ENCODE measurements at regions not wholly inside any gene's neighbourhood (a gene's known extent, or its start where the extent isn't known, plus 50 kb on each side); places are given as distances from the start of the nearest gene placed in this dataset.
"Not testable (repeated sequence)": the region's sequence is repeated elsewhere in the genome, so short reads cannot be mapped to it uniquely, and the experiment has no call there.

DNA sequence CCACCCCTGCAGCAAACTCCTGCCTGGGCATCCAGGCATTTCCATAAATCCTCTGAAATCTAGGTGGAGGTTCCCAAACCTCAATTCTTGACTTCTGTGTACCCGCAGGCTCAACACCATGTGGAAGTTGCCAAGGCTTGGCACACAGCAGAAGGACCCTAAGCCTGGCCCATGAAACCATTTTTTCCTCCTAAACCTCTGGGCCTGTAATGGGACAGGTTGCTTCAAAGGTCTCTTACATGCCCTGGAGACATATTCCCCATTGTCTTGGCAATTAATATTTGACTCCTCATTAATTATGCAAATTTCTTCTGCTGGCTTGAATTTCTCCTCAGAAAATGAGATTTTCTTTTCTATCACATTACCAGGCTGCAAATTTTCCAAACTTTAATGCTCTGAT, 339.5 kb upstream of the SORCS1 start:
- DNase-seq; in situ Hi-C loops (cut with HindIII; ENCODE audit: low pct_ligation_motif_present, low pct_unique_long_range_greater_than_20kb, low sequenced_read_pairs): not testable (repeated sequence)

DNA sequence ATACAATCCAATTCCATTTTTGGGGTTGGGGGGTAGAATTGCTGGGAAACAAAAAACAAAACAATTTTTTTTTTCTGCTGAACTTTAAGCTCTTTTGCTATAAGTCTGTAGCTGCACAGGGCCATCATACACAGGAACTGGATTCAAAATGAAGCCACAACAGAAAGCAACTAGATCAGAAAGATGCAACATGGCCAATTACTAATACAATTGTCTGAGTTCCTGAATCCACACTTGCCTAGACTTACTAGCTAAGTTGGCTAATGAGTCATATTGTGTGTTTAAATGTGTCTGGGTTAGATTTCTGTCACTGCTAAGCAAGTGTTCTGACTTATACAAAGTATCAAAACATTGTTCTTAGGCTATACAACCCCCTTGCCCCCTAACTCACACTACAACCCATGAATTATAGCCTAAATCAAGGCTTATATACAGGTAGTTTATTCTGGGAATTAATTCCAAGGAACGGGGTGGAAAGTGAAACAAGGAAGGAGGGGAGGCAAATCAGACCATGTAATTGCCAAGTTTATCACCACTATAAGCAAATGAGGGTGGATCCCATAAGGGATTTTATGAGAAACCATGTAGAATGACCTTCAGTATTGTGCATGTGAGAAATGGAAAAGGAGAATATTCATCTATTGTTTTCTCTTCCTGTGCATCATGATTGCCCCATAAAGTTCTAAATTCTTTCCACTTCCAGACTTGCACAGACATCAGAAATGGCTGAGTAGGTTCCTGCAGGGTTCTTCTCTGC, 337.9 kb upstream of the SORCS1 start:
- in situ Hi-C loops (cut with HindIII; ENCODE audit: low pct_ligation_motif_present, low pct_unique_long_range_greater_than_20kb, low sequenced_read_pairs) = no loop called here
- no peak for DNase-seq

DNA sequence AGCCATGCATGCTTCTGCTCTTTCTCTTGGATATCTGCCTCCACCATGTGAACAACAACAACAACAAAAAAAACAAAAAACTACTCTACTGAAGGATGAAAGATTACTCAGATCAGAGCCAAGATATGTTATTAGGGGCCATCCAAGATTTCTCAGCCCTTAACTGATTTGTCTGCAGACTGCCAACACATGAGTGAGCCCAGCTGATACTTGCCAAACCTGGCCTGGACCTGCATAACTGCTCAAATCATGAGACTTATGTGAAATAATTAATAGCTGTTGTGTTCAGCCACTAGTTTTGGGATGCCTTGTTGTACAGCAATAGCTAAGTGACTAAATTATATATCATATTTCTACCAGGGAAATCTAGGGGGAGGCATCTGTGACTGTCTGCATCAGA, 334.5 kb upstream of the SORCS1 start:
- in situ Hi-C loops (cut with HindIII; ENCODE audit: low pct_ligation_motif_present, low pct_unique_long_range_greater_than_20kb, low sequenced_read_pairs) = no loop called here
- no peak for DNase-seq

DNA sequence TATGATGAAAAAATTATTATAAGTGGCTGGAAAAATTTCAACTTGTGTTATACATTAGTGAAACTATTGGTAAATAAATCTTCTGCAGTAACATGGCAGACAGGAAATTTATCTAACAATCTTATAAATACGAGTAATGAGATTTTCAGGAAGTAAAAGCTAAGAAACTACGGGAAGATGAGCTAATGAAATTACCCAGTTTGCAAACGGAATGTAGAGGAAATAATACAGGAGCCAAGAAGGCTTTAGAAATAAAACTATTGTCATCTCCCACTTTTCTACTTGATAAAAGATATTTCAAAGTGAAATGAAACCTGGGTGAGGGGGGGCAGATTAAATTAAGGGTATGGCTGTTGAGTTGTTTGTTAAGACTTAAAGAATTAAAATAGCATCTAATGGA, 332.5 kb upstream of the SORCS1 start:
- DNase-seq = no peak
- in situ Hi-C loops (cut with HindIII; ENCODE audit: low pct_ligation_motif_present, low pct_unique_long_range_greater_than_20kb, low sequenced_read_pairs) = no loop called here

DNA sequence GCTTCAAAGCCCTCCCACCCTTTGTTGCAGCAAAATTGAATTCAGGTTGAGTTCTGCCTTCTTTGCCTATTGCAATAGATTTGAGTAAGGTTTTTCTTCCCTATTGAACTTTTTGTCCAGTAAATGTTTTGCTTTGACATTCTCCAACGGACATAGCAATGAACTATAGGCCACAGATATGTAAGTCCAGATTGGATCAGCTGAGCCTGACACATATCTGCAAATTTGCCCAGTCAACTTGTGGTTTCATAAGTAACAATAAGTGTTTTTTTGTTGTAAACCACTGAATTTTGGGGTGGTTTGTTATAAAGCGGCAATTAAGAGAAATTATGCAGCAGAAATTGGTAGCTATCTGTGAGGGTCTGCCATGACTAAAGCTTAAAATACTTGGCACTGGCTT, 332.1 kb upstream of the SORCS1 start:
- in situ Hi-C loops (cut with HindIII; ENCODE audit: low pct_ligation_motif_present, low pct_unique_long_range_greater_than_20kb, low sequenced_read_pairs) = no loop called here
- DNase-seq = no peak

DNA sequence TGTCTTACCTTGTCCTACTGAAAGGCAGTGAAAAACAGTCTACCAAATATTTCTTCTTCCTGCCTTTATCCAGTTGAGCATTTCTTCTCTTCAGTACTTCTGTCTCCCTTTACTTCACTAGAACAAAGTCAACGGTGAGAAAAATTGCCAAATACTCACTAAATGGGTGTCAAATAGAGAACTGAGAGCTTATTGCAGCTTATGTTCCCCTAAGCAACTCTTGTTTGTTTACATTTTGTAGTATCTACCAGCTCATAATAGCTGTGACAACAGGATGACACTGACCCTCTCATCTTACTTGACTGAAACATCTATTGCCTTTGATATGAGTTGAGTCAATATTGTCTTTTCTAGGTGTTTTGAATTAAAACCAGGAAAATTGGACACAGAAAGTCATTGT, 327.9 kb upstream of the SORCS1 start:
- in situ Hi-C loops (cut with HindIII; ENCODE audit: low pct_ligation_motif_present, low pct_unique_long_range_greater_than_20kb, low sequenced_read_pairs) = no loop called here
- DNase-seq = no peak

DNA sequence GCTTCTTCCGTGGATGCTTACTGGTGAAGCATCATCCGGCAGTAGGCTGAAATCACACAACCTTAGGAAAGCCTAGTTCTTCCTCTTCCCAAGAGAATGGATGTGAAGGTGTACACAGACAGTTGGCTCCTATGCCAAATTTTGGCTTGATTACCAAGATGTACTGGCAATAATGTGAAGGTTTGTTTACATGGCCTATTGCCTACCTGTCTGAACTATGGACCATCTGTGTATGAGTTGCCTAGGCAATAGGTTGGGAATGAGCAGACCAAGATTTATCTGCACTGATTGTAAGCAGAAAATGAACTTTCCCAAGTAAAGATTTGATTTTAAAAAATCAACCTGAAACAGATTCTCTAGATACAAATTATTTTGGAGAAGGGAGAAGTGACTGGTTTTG, 325.9 kb upstream of the SORCS1 start:
- DNase-seq = no peak
- in situ Hi-C loops (cut with HindIII; ENCODE audit: low pct_ligation_motif_present, low pct_unique_long_range_greater_than_20kb, low sequenced_read_pairs) = no loop called here

DNA sequence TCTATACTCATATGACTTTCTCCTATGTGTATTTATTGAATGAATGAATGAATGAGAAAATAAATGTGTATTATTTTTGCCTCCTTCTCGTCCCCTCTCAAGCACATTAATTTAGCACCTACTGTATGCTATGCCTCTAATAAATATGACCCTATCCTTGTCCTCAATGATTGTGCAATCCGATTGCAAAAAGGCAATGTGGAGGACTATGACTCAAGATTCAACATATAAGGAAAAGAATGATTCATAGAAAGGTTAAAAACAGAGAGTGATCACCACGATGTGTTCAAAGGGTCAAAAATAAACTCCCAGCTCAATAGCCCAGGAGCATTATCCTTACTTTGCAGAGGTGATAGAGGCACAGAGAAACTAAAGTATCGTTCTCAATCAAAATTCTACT, 322.8 kb upstream of the SORCS1 start:
- in situ Hi-C loops (cut with HindIII; ENCODE audit: low pct_ligation_motif_present, low pct_unique_long_range_greater_than_20kb, low sequenced_read_pairs) = no loop called here
- no peak for DNase-seq

DNA sequence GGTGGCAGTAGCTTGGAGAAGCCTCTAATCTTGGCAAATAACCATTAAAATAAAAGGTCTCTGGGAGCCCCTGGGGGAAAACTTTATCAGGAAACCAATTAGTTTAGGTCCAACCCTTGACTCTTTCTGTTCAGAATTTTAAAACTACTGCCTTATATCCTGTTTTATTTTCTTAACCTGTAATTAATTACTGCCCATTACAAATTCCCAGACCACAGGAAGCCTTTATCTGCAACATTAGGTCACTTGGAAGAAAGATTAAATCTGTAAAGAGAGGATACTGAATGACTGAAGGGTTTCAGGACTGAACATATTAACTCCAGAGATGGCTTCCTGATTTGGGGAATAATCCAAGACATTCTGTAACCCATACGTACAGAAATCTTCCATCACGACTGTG, 320.5 kb upstream of the SORCS1 start:
- no peak for DNase-seq
- in situ Hi-C loops (cut with HindIII; ENCODE audit: low pct_ligation_motif_present, low pct_unique_long_range_greater_than_20kb, low sequenced_read_pairs) = no loop called here

DNA sequence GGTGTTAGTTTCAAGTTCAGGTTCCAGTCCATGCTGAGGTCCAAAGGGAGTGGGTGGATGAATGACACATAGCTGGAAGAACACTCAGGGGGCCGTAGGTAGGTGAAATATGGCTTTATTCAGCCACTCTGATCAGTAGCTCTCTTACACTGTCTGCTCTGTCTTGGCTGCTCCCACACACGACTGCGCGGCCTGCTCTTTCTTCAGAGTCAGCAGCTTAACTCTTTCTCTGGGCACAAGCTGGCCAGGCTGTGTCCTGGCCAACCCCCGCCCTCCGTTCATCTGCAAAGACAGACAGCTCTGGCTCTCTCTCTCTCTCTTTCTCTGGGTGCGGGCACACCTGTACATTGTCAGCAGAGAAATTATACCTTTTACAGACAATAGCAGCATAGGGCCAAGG, 317.4 kb upstream of the SORCS1 start:
- no peak for DNase-seq
- in situ Hi-C loops (cut with HindIII; ENCODE audit: low pct_ligation_motif_present, low pct_unique_long_range_greater_than_20kb, low sequenced_read_pairs) = no loop called here

DNA sequence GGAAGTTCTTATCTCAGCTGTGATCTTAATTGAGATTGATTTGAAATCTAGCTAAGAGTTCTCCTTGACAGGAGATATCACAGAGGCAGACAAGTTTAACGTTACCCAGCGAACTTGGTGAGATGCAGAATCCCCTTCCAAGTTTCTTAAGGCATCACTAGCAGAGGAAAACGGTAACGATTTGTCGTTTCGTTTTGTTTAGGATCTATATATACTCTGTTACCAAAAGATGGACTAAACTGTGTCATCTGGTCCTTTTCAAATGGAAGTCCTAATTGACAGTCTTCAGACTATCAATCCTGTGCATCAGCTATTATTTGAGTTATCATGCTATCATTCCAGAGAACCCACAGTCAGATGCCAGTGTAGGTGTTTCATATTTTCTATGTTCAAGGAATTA, 316.7 kb upstream of the SORCS1 start:
- in situ Hi-C loops (cut with HindIII; ENCODE audit: low pct_ligation_motif_present, low pct_unique_long_range_greater_than_20kb, low sequenced_read_pairs) = no loop called here
- no peak for DNase-seq

DNA sequence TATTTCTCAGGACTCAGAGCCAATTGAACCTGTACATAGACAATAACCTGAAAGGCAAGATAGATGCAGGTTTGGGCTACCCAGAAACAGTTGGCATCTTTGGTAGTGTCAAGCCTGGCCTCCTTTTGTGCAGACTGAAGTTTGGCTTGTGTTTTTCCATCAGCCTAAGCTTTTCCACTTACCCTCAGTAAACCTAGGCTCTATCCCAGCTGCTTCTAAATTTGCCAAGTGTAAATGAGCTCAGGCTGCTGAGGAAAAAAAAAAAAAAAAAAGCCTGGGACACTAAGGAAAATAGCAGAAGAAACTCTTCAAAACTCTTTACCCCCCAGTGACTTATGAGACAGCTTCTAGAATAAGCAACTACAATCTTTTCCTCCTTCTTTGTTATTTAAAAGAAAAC, 316.3 kb upstream of the SORCS1 start:
- no peak for DNase-seq
- in situ Hi-C loops (cut with HindIII; ENCODE audit: low pct_ligation_motif_present, low pct_unique_long_range_greater_than_20kb, low sequenced_read_pairs) = no loop called here

DNA sequence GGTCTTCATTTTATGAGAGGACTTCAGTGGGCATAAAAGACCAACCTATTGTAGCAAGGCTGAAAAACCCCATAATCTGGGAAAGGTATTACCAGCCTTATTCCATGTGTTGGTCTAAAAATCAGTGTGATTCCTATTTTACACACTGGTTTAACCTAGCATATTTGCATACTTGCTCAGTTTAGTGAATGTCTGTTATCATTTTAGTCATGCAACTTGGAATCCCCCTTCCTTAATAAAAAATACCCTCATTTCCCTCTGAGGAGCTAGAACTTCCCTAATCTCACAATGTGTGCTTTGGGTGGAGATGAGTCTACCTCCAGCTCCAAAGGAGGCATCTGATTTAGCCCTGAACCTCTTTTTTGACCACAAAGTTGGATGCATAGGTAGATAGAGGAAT, 312.8 kb upstream of the SORCS1 start:
- no peak for DNase-seq
- in situ Hi-C loops (cut with HindIII; ENCODE audit: low pct_ligation_motif_present, low pct_unique_long_range_greater_than_20kb, low sequenced_read_pairs) = no loop called here

DNA sequence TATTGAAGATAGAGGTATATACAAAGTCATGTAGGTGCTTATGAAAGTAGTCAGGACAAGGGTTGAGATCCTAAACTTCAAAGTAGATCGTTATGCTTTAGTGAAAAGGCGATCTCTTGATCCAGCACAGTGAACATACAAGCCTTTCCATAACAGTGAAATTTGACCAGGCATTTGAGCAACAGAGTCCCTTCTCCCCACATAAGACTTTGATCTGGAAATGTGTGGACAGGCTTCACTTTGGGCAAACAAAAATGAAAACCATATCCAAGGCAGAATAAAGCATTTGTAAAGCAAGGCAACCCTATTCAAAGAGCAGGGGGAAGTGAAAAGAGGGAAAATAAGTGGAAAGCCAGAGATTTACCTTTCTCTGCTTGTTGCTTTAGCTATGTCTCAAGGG, 311.9 kb upstream of the SORCS1 start:
- in situ Hi-C loops (cut with HindIII; ENCODE audit: low pct_ligation_motif_present, low pct_unique_long_range_greater_than_20kb, low sequenced_read_pairs) = no loop called here
- DNase-seq = no peak

DNA sequence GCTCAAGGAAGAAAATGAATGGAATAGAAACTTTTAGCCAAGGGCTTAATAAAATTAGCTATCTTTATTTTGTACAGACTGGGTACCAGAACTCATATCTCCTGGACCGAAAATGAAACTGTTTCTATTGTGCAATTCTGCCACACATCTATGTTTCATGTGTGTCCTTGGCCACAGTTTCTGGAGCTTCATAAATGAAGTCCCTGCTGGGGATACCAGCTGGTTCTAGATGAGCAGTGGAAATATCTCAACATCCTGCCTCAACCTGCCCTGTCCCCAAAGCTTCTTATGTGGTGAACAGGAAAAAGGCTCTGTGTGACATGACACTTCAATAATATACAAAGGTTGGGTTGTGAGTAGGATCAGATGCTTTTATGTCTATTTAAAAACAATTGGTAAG, 310.1 kb upstream of the SORCS1 start:
- in situ Hi-C loops (cut with HindIII; ENCODE audit: low pct_ligation_motif_present, low pct_unique_long_range_greater_than_20kb, low sequenced_read_pairs) = no loop called here
- DNase-seq = no peak

DNA sequence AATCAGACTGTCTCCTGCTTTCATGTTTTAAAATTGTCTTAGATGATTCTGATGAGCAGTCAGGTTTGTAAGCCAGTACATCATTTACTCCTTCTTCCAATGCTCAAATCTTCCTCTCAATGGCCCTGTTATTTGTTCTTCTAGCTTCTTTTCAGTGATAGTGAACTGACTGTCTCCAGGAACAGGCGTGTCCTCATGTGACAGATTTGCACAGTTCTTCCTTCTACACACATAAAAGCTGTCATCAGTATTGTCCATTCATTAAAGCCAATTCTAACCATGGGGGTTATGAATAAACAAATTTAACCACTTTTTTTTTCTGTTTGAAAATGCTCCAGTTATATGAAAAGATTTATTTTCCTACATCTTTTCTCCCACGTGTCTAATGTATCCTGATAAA, 308.7 kb upstream of the SORCS1 start:
- in situ Hi-C loops (cut with HindIII; ENCODE audit: low pct_ligation_motif_present, low pct_unique_long_range_greater_than_20kb, low sequenced_read_pairs) = no loop called here
- DNase-seq = no peak

DNA sequence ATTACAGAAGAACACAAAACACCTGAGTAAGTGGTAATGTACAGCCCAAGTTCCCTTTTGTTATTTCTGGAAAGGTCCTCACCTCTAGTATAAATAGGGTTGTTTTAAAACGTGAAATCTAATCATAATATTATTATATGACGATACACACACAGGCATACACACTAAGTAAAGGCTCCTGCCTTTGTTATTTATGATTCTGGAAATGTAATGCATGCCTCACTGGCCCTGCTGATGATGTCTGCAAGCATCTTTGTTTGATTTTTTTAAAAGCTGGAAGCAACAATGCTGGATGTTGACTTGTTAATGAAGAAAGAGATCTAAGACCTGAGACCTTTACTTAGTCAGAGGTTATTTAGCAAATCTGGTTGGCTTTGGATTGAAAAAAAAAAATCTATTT, 307.4 kb upstream of the SORCS1 start:
- DNase-seq = no peak
- in situ Hi-C loops (cut with HindIII; ENCODE audit: low pct_ligation_motif_present, low pct_unique_long_range_greater_than_20kb, low sequenced_read_pairs) = no loop called here

DNA sequence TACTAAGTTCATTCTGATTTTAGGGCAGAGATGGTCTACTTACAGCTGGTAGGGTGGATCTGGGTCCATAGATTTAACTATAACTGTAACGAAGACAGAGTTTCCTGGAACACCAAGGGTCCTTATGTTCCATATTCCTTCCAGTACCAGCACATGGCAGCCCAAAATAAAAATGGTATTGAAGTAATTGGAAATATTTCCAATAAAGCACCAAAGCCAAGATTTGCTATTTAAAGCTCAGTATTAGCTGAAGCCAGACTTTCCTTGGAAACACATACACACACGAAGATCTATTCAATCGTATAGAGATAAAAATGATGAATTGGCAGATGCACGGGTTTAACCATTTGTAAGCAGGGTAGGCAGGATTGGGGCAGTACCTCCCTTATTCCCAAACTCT, 289.1 kb upstream of the SORCS1 start:
- DNase-seq = no peak
- in situ Hi-C loops (cut with HindIII; ENCODE audit: low pct_ligation_motif_present, low pct_unique_long_range_greater_than_20kb, low sequenced_read_pairs) = no loop called here

DNA sequence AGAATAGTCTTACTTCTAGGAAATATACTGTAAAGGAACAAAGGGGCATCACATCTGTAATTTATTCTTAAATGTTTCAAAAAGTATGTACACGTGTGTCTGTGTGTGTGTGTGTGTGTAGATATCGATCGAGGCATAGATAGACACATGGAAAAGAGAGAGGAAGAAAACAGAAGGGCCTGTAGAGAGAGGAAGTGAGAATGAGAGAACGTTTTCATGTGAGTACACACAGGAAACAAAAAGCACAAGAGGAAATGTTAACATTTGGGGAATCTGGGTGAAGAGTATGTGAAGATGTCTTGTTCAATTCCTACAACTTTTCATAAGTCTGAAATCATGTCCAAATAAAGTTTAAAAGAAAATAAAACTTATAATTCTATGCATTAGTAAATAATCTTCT, 286.5 kb upstream of the SORCS1 start:
- in situ Hi-C loops (cut with HindIII; ENCODE audit: low pct_ligation_motif_present, low pct_unique_long_range_greater_than_20kb, low sequenced_read_pairs) = no loop called here

DNA sequence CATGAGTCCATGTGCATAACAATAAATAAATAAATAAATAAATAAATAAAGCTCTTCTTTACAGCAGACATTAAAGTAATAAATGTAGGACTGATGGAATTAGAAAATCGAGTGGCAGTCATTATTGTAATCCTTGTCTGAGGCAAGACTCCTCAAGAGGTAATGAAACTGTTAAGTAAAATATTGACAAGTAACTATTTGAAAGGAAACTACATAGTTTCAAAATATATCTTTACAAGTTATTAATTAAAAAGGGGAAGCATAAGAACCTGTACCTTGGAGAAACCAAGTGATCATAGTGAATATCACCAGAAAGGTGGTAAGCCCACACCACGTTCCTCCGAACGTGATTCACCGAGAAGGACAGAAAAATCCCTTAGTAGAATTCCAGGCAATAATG, 285.6 kb upstream of the SORCS1 start:
- in situ Hi-C loops (cut with HindIII; ENCODE audit: low pct_ligation_motif_present, low pct_unique_long_range_greater_than_20kb, low sequenced_read_pairs) = no loop called here
- DNase-seq = no peak

More for the DNA sequence above, 286.5 kb upstream of the SORCS1 start:
- no peak for DNase-seq

DNA sequence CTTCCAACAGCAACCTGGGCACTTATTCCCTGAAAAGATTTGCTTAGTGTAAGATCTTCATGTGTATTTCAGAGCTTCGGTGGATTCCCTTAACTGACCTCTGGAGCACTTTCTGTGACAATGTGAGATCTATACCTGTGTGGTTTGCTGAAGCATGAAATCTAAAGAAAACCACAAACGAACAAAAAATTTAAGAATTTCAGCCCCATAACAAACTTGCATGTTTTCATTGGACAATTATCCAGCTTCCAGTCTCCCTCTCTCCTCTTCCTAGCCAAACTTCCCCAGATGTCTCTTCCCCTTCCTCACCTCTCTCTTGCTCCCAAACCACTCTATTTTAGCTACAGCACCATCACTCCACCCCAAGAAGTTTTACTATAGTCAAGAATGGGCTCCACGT, 279.9 kb upstream of the SORCS1 start:
- in situ Hi-C loops (cut with HindIII; ENCODE audit: low pct_ligation_motif_present, low pct_unique_long_range_greater_than_20kb, low sequenced_read_pairs) = no loop called here
- no peak for DNase-seq
